ENCODE measurements at regions not wholly inside any gene's neighbourhood (a gene's known extent, or its start where the extent isn't known, plus 50 kb on each side); places are given as distances from the start of the nearest gene placed in this dataset.

GRCh38 chr7:35546691-35547429 is 148.1 kb downstream of the HERPUD2 start:
- no peaks in the 10 kb centered on the region for H3K27me3 ChIP-seq (ENCODE audit: insufficient read depth, low read depth, low read length)
- H3K36me3 ChIP-seq (ENCODE audit: insufficient read depth, low read length) = no peaks in the 10 kb centered on the region
- no peaks in the 10 kb centered on the region for H3K9me3 ChIP-seq (ENCODE audit: low read length)
- H2AFZ ChIP-seq (ENCODE audit: low read depth, low read length) = no peak overlapping the region
- TF ChIP-seq POLR2AphosphoS5 (IDR thresholded peaks at IDR 0.05) (no peak), SMC3 (conservative IDR thresholded peaks at IDR 0.05; ENCODE audit: poor library complexity) (no peak), REST (IDR thresholded peaks at IDR 0.05; ENCODE audit: borderline replicate concordance) (no peak), RAD21 (conservative IDR thresholded peaks at IDR 0.05) (no peak), TAF1 (IDR thresholded peaks at IDR 0.05; ENCODE audit: low read depth) (no peak), CTCF (IDR thresholded peaks at IDR 0.05; ENCODE audit: poor library complexity, severe bottlenecking) (no peak), EZH2 (IDR thresholded peaks at IDR 0.05; ENCODE audit: borderline replicate concordance, insufficient read depth, low read length, poor library complexity, severe bottlenecking) (no peak), EP300 (conservative IDR thresholded peaks at IDR 0.05; ENCODE audit: poor library complexity, severe bottlenecking) (no peak)
- no peak overlapping the region for H3K4me3 ChIP-seq (ENCODE audit: low read length)
- H3K9ac ChIP-seq (ENCODE audit: low read length) = no peak overlapping the region
- H4K20me1 ChIP-seq (ENCODE audit: insufficient read depth) = no peaks in the 10 kb centered on the region
- H3K9me2 ChIP-seq (ENCODE audit: insufficient read depth, low read length) = no peaks in the 10 kb centered on the region
- no peak overlapping the region for H3K27ac ChIP-seq (ENCODE audit: low read length)
- H3K79me2 ChIP-seq (replicated peaks; ENCODE audit: insufficient read depth, low read length) = no peaks in the 10 kb centered on the region
- H3F3A ChIP-seq (ENCODE audit: insufficient read depth, low read length, poor library complexity, severe bottlenecking) = no peaks in the 10 kb centered on the region
- H3K4me2 ChIP-seq (ENCODE audit: low read length) = no peak overlapping the region

GRCh38 chr7:35545831-35546230 is 149.1 kb downstream of the HERPUD2 start:
- Histone ChIP-seq H3K4me2 (ENCODE audit: low read length) (no peak overlapping the region), H3F3A (ENCODE audit: insufficient read depth, low read length, poor library complexity, severe bottlenecking) (no peaks in the 10 kb centered on the region), H3K9ac (ENCODE audit: low read length) (no peak overlapping the region), H3K27me3 (ENCODE audit: insufficient read depth, low read depth, low read length) (no peaks in the 10 kb centered on the region), H3K27ac (ENCODE audit: low read length) (no peak overlapping the region), H3K9me2 (ENCODE audit: insufficient read depth, low read length) (no peaks in the 10 kb centered on the region), H3K4me3 (ENCODE audit: low read length) (no peak overlapping the region), H3K36me3 (ENCODE audit: insufficient read depth, low read length) (no peaks in the 10 kb centered on the region), H4K20me1 (ENCODE audit: insufficient read depth) (no peaks in the 10 kb centered on the region), H2AFZ (ENCODE audit: low read depth, low read length) (no peak overlapping the region), H3K9me3 (ENCODE audit: low read length) (no peaks in the 10 kb centered on the region), H3K79me2 (replicated peaks; ENCODE audit: insufficient read depth, low read length) (no peaks in the 10 kb centered on the region)
- TF ChIP-seq REST (IDR thresholded peaks at IDR 0.05; ENCODE audit: borderline replicate concordance) (no peak), TAF1 (IDR thresholded peaks at IDR 0.05; ENCODE audit: low read depth) (no peak), POLR2AphosphoS5 (IDR thresholded peaks at IDR 0.05) (no peak), SMC3 (conservative IDR thresholded peaks at IDR 0.05; ENCODE audit: poor library complexity) (no peak), EZH2 (IDR thresholded peaks at IDR 0.05; ENCODE audit: borderline replicate concordance, insufficient read depth, low read length, poor library complexity, severe bottlenecking) (no peak), CTCF (IDR thresholded peaks at IDR 0.05; ENCODE audit: poor library complexity, severe bottlenecking) (no peak), RAD21 (conservative IDR thresholded peaks at IDR 0.05) (no peak)
